ENCODE measurements at regions not wholly inside any gene's neighbourhood (a gene's known extent, or its start where the extent isn't known, plus 50 kb on each side); places are given as distances from the start of the nearest gene placed in this dataset.

GRCh38 chr12:125357561-125357960 lies 292.3 kb downstream of the AACS start:
- Histone ChIP-seq H3K79me2 (ENCODE audit: insufficient read depth, low read depth, low read length) (no peaks in the 10 kb centered on the region), H2AFZ (ENCODE audit: low read length) (no peak overlapping the region), H3K9me3 (ENCODE audit: low read length) (peaks cover 4% of the 10 kb centered on the region; the same call in 1 of the 2 replicates), H4K20me1 (ENCODE audit: insufficient read depth, low read length) (no peaks in the 10 kb centered on the region), H3K4me3 (ENCODE audit: low read depth, low read length, poor library complexity, severe bottlenecking) (no peak overlapping the region), H3K4me2 (ENCODE audit: low read length) (no peak overlapping the region), H3K9me2 (ENCODE audit: insufficient read depth, low read length) (no peaks in the 10 kb centered on the region), H3K27ac (ENCODE audit: low read depth, low read length, poor library complexity, severe bottlenecking) (no peak overlapping the region), H3K4me1 (ENCODE audit: insufficient read depth, low read length, poor library complexity, severe bottlenecking) (no peaks in the 10 kb centered on the region), H3K36me3 (ENCODE audit: insufficient read depth, low read length) (no peaks in the 10 kb centered on the region)
- CTCF ChIA-PET (ENCODE audit: unreplicated experiment): interaction anchor here (0.6 kb wide), 1 partner anchor 260 kb away, joined by 3 read pairs; no protein-coding TSS in a partner anchor
- intact Hi-C loops (cut with micrococcal nuclease; ENCODE audit: unreplicated experiment): no loop called here
- no TSS peak for BruUV-seq (replicated peaks)
- TF ChIP-seq CTCF (conservative IDR thresholded peaks at IDR 0.05; ENCODE audit: low read length) (no peak), EZH2phosphoT487 (IDR thresholded peaks at IDR 0.05; ENCODE audit: borderline replicate concordance, low read depth, low read length) (no peak)
- DNase-seq (ENCODE audit: low spot score): no peak
- POLR2A ChIA-PET: no interaction called here

GRCh38 chr12:125360540-125360939 lies 295.3 kb downstream of the AACS start:
- intact Hi-C loops (cut with micrococcal nuclease; ENCODE audit: unreplicated experiment): no loop called here
- CTCF ChIA-PET (ENCODE audit: unreplicated experiment): no interaction called here
- BruUV-seq (replicated peaks): no TSS peak

GRCh38 chr12:125371033-125371432 lies 305.8 kb downstream of the AACS start:
- Histone ChIP-seq H3K9me2 (ENCODE audit: insufficient read depth, low read length) (no peaks in the 10 kb centered on the region), H3K4me3 (ENCODE audit: low read depth, low read length, poor library complexity, severe bottlenecking) (no peak overlapping the region), H4K20me1 (ENCODE audit: insufficient read depth, low read length) (no peaks in the 10 kb centered on the region), H3K36me3 (ENCODE audit: insufficient read depth, low read length) (no peaks in the 10 kb centered on the region), H3K27ac (ENCODE audit: low read depth, low read length, poor library complexity, severe bottlenecking) (no peak overlapping the region), H3K4me1 (ENCODE audit: insufficient read depth, low read length, poor library complexity, severe bottlenecking) (no peaks in the 10 kb centered on the region), H3K4me2 (ENCODE audit: low read length) (no peak overlapping the region), H3K9me3 (ENCODE audit: low read length) (no peaks in the 10 kb centered on the region), H2AFZ (ENCODE audit: low read length) (no peak overlapping the region), H3K79me2 (ENCODE audit: insufficient read depth, low read depth, low read length) (no peaks in the 10 kb centered on the region)
- TF ChIP-seq CTCF (conservative IDR thresholded peaks at IDR 0.05; ENCODE audit: low read length): no peak
- no peak for TF ChIP-seq EZH2phosphoT487 (IDR thresholded peaks at IDR 0.05; ENCODE audit: borderline replicate concordance, low read depth, low read length)
- ChIA-PET POLR2A (no interaction called here), CTCF (ENCODE audit: unreplicated experiment) (no interaction called here)
- DNase-seq (ENCODE audit: low spot score): no peak
- intact Hi-C loops (cut with micrococcal nuclease; ENCODE audit: unreplicated experiment): no loop called here
- no TSS peak for BruUV-seq (replicated peaks)

More at GRCh38 chr12:125360540-125360939, 295.3 kb downstream of the AACS start:
- Histone ChIP-seq H3K79me2 (ENCODE audit: insufficient read depth, low read depth, low read length) (no peaks in the 10 kb centered on the region), H3K36me3 (ENCODE audit: insufficient read depth, low read length) (no peaks in the 10 kb centered on the region), H4K20me1 (ENCODE audit: insufficient read depth, low read length) (no peaks in the 10 kb centered on the region), H3K4me2 (ENCODE audit: low read length) (no peak overlapping the region), H3K4me3 (ENCODE audit: low read depth, low read length, poor library complexity, severe bottlenecking) (no peak overlapping the region), H3K9me3 (ENCODE audit: low read length) (no peaks in the 10 kb centered on the region), H3K9me2 (ENCODE audit: insufficient read depth, low read length) (no peaks in the 10 kb centered on the region), H3K4me1 (ENCODE audit: insufficient read depth, low read length, poor library complexity, severe bottlenecking) (no peaks in the 10 kb centered on the region), H3K27ac (ENCODE audit: low read depth, low read length, poor library complexity, severe bottlenecking) (no peak overlapping the region), H2AFZ (ENCODE audit: low read length) (no peak overlapping the region)
- no peak for TF ChIP-seq EZH2phosphoT487 (IDR thresholded peaks at IDR 0.05; ENCODE audit: borderline replicate concordance, low read depth, low read length)
- TF ChIP-seq CTCF (conservative IDR thresholded peaks at IDR 0.05; ENCODE audit: low read length): no peak
- DNase-seq (ENCODE audit: low spot score): no peak
- POLR2A ChIA-PET: no interaction called here
